Large intestine (tissue), 3 donors: ENCODE measurements at regions not wholly inside any gene's neighbourhood (a gene's known extent, or its start where the extent isn't known, plus 50 kb on each side); places are given as distances from the start of the nearest gene placed in this dataset.

Experiments
- DNase-seq, 2 donors: peaks; one replicate each; pipeline versions ENCODE4 v3.0.0 to v3.0.0-alpha.2; 2013
- H3K27ac ChIP-seq: one replicate; pipeline ENCODE4 v1.5.1; 2013; ENCODE audit warnings: low read length
- H3K27me3 ChIP-seq: 2 replicates; pipeline ENCODE4 v1.6.1; 2013; ENCODE audit warnings: low read length; ENCODE audit not compliant: control insufficient read depth, insufficient read depth
- H3K36me3 ChIP-seq: 2 replicates; pipeline ENCODE4 v1.6.1; 2013; ENCODE audit warnings: low read length; ENCODE audit not compliant: control insufficient read depth, insufficient read depth
- H3K4me1 ChIP-seq: one replicate; pipeline ENCODE4 v1.6.1; 2013; ENCODE audit warnings: low read length; ENCODE audit not compliant: control insufficient read depth, insufficient read depth
- H3K4me3 ChIP-seq: one replicate; pipeline ENCODE4 v1.5.1; 2013; ENCODE audit warnings: low read length
- H3K9me3 ChIP-seq: one replicate; pipeline ENCODE4 v1.6.1; 2013; ENCODE audit warnings: mild to moderate bottlenecking, low read depth, low read length, moderate library complexity; ENCODE audit not compliant: control insufficient read depth
- WGBS: methylation state at CpG from one replicate; pipeline ENCODE4 v1.1.5; 2013; ENCODE audit warnings: low lambda C conversion rate; ENCODE audit not compliant: insufficient coverage; 5-methylcytosine and 5-hydroxymethylcytosine counted together

DNA sequence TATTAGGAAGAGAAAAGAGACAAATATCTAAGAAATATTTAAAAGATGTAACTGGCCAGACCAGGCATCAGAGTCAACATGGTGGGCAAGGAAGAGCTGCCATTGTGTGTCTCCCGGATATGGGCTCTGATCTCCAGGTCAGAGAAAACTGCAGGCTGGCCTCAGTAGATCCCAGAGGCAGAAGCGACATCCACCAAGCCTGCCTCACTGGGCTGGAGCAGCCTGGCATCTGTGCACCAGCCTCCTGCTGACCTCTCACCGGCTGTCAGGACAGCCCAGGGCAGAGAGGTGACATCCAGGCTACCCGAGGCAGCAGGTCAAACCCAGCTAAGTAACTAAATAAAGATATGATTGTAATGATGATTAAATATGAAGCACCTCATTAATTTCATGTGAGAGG is 162.8 kb upstream of the TNRC6C start:
- Histone ChIP-seq H3K27ac (no peak overlapping the region), H3K4me3 (no peak overlapping the region), H3K4me1 (no peaks in the 10 kb centered on the region), H3K36me3 (no peaks in the 10 kb centered on the region), H3K27me3 (peaks cover 42% of the 10 kb centered on the region), H3K9me3 (no peaks in the 10 kb centered on the region)
- no CpG with 5 or more reads among the region's 4 CpGs for WGBS
- no peak for DNase-seq

DNA sequence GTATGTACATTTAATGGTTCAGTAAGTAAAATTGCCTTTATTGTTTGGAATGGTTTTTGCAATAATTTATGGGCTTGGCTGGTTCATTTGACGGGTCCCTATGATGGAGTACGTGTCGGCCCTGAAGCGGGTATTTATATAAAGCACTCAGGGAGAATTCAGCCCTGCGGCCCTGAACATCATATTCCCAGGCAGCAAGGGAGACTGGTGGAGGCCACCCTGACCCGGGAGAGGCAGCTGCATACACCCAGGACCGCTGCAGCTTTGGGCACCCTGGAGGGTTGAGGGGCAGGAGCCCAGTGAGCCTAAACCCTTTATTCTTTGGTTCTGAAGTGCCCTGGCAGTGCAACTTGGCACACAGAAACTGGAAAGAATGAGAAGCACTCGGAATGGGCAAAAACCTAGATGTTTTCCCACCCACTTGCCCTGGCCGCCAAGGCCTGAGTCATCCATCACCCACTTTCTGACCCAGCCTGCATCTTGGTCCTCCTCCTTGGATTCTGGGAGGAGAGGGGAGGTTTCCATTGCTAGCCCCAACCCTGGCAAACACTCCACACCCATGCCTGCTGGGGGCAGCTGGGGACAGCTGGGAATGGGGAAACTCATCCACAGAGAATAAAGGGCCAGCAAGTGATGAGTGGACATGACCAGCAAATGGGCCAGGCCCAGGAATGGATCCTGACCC is 162.2 kb upstream of the TNRC6C start:
- Histone ChIP-seq H3K27ac (no peak overlapping the region), H3K4me1 (no peaks in the 10 kb centered on the region), H3K9me3 (no peaks in the 10 kb centered on the region), H3K27me3 (peaks cover 48% of the 10 kb centered on the region), H3K36me3 (no peaks in the 10 kb centered on the region), H3K4me3 (no peak overlapping the region)
- no CpG with 5 or more reads among the region's 9 CpGs for WGBS
- no peak for DNase-seq

DNA sequence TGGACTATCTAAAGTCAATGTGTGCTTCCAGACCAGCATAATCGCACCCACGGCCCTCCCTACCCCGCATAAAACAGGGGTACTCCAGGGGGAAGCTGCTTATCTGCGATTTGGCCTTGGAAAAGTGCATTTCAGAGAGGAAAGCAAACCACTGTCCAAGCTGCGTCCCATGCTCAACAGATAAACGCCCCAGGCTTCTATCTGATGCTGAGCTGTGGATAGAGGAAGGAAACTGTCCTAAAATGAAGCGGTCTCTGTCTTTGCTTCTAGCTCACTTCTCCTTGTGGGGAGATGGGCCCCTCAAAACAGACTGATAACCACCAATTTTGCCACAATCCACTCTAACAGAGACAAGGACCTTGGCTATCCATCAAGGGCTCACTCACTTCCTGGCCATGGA is 160.5 kb upstream of the TNRC6C start:
- H3K4me3 ChIP-seq: no peak overlapping the region
- no peak overlapping the region for H3K27ac ChIP-seq
- no CpG with 5 or more reads among the region's 7 CpGs for WGBS
- no peaks in the 10 kb centered on the region for H3K9me3 ChIP-seq
- peaks cover 56% of the 10 kb centered on the region for H3K27me3 ChIP-seq
- H3K4me1 ChIP-seq: no peaks in the 10 kb centered on the region
- DNase-seq: no peak
- no peaks in the 10 kb centered on the region for H3K36me3 ChIP-seq

DNA sequence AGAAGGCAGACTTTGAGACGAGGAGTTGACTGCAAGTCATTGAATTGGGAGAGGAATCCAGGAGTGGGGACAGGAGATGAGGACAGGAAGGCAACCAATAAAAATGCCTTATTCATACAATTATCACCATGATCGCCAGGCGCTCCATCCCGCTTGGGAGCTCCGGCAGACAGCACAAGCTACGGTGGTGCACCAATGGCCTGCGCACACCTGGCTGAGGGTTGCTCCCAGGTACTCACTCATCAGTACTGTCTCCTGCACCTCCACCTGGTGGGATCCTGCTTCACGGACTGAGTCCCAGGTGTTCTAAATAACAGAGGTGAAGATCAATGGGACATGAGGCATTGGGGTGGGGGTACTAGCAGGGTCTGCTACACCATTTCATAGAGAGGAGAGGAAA is 160.0 kb upstream of the TNRC6C start:
- no CpG with 5 or more reads among the region's 8 CpGs for WGBS
- no peaks in the 10 kb centered on the region for H3K4me1 ChIP-seq
- H3K4me3 ChIP-seq: no peak overlapping the region
- H3K27me3 ChIP-seq: peaks cover 55% of the 10 kb centered on the region
- H3K9me3 ChIP-seq: no peaks in the 10 kb centered on the region
- H3K27ac ChIP-seq: no peak overlapping the region
- H3K36me3 ChIP-seq: no peaks in the 10 kb centered on the region
- no peak for DNase-seq

DNA sequence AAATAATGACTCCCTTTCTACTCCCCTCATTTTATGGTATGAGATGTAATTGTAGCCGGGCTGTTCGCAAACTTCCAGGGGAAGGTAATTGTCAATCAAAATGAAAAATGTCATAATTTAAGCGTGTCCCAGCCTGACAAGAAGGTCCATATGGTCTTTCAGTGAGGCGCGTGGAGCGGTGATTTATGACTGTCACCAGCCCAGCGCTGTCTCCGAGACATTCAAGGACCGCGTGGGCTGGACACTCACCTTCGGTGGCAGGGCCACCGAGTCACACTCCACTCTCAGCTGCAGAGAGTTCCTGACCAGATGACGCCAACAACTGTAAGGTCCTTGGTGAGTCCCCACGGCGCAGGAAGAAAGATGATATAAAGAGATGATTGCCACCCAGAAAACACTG is 157.7 kb upstream of the TNRC6C start:
- DNase-seq: no peak
- no peaks in the 10 kb centered on the region for H3K4me1 ChIP-seq
- 74% methylated on average over 3 of the region's 15 CpGs for WGBS
- no peaks in the 10 kb centered on the region for H3K9me3 ChIP-seq
- no peak overlapping the region for H3K27ac ChIP-seq
- peaks cover 44% of the 10 kb centered on the region for H3K27me3 ChIP-seq
- no peak overlapping the region for H3K4me3 ChIP-seq
- H3K36me3 ChIP-seq: no peaks in the 10 kb centered on the region

DNA sequence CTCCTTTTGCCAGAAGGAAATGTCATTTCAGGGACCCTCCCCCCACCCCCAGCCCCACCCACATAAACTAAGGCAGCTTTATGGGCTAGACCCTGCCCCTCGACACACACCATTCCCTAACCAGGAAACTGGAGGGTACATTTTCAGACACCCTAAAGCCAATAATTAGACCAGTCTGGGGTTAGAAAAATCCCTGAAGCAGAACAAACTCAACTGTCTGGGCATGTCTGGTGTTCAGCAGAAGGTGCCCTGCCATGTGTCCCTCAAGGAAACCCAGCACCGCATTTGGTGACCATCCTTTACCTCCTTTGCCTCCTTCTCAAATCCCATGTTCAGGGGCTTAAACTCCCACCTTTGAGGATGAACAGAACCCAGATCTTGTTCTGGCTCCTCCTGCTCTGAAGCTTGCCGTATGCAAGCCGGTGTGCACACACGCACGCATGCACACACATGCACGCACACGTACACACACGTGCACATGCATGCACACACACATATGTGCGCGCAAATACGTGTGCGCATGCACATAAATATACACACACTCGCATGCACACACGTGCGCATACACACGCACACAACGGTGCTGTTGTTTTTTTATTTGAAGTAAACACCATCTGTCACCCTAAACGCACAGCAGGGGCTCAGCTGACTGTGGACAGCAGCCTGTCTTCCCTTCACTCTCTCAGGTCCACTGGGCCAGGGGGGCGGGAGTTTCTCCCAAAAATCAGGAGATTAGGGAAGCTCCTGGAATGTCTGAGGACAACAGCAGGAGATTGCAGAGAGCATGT is 156.8 kb upstream of the TNRC6C start:
- no peak overlapping the region for H3K4me3 ChIP-seq
- no peak overlapping the region for H3K27ac ChIP-seq
- H3K4me1 ChIP-seq: no peaks in the 10 kb centered on the region
- no peaks in the 10 kb centered on the region for H3K9me3 ChIP-seq
- no peak for DNase-seq
- H3K27me3 ChIP-seq: peaks cover 44% of the 10 kb centered on the region
- no CpG with 5 or more reads among the region's 20 CpGs for WGBS
- H3K36me3 ChIP-seq: no peaks in the 10 kb centered on the region

DNA sequence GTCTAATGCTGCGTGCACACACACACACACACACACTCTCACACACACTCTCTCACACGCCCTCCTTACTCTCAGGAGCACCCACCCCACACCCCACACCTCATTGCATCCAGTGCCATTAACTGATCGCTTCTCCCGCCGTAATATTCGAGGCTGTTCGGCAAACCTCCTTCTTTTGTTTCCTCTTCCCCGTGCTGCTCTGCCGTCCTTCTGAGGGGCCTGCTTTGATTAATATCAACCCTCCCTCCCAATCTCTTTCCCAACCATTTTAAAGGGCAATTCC is 156.2 kb upstream of the TNRC6C start:
- no peaks in the 10 kb centered on the region for H3K4me1 ChIP-seq
- peaks cover 44% of the 10 kb centered on the region for H3K27me3 ChIP-seq
- 17% methylated on average over 1 of the region's 9 CpGs for WGBS
- no peaks in the 10 kb centered on the region for H3K36me3 ChIP-seq
- no peak overlapping the region for H3K4me3 ChIP-seq
- no peak overlapping the region for H3K27ac ChIP-seq
- H3K9me3 ChIP-seq: no peaks in the 10 kb centered on the region
- no peak for DNase-seq

DNA sequence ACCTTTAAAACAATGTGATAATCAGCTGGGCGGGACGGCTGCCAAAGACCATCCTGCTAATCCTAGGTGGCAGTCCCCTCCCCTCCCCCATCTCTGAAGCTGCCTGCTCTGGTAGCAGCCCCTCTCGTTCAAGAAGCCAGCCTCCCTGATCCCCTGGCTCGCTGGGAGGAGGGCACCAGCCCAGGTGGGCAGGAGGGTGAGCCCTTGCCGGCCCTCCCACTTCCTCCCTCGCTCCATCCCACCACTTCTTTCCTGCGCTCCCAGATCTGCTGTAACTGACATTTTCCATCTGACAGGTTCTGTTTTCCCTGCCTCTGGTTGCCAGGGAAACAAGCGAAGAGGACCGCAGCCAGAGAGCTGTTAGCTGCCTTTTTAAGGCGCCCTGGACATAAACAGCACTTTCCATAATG is 155.7 kb upstream of the TNRC6C start:
- Histone ChIP-seq H3K36me3 (no peaks in the 10 kb centered on the region), H3K4me1 (no peaks in the 10 kb centered on the region), H3K27me3 (peaks cover 44% of the 10 kb centered on the region), H3K4me3 (no peak overlapping the region), H3K9me3 (no peaks in the 10 kb centered on the region), H3K27ac (peak overlapping the region; percentile 4)
- WGBS: no CpG with 5 or more reads among the region's 10 CpGs
- peak; percentile 37 to 55 for DNase-seq

DNA sequence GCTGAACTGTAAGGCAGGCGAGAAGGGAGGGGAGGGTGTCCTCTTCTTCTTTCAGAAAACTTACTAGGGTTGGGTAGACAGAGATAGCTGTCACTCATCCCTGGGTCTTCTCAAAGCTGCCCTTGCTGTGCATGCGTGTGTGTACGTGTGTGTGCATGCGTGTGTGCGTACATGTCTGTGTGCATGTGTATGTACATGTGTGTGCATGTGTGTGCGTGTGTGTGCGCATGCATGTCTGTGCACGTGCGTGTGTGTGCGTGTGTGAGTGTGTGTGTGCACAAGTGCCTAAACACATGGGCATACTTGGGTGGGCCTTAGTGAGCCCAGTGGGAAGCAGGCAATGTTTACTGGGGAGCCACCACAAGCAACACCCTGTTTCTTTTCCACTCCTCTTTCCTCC is 154.8 kb upstream of the TNRC6C start:
- no CpG with 5 or more reads among the region's 10 CpGs for WGBS
- peak overlapping the region; percentile 4 for H3K27ac ChIP-seq

DNA sequence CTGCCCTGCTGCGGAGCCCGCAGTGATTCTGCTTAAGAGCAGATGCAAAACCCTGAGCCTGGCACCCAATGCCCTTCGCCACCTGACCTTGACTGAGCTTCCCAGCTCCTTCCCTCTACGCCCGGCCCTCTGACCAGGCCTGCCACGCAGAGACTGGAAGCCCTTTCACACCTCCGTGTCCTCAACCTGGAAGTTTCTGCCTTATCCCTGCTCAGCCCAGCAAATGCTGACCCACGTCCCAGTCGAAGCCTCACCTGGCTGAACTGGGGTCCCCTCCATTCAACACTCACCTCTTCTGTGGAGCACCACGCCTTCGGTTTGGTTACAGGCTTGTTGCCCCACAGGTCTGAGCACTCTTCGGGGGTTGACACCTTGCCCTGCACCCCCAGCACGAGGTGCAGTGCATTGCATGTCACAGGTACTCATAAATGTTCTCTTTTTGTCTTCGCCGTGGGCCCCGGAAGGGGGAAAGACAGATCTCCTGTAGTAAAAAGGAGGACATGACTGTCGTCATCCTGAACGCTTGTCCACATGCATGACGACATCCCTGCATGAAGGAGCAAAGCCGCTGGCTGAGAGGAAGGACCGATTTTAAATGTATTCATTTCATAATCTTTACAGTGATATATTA is 153.6 kb upstream of the TNRC6C start:
- 87% methylated on average over 3 of the region's 21 CpGs for WGBS
- no peak overlapping the region for H3K27ac ChIP-seq

More for the DNA sequence above, 154.8 kb upstream of the TNRC6C start:
- H3K4me1 ChIP-seq: no peaks in the 10 kb centered on the region
- DNase-seq: no peak
- no peaks in the 10 kb centered on the region for H3K36me3 ChIP-seq
- no peak overlapping the region for H3K4me3 ChIP-seq
- H3K9me3 ChIP-seq: no peaks in the 10 kb centered on the region
- H3K27me3 ChIP-seq: peaks cover 36% of the 10 kb centered on the region

More for the DNA sequence above, 153.6 kb upstream of the TNRC6C start:
- Histone ChIP-seq H3K4me3 (no peak overlapping the region), H3K9me3 (no peaks in the 10 kb centered on the region), H3K4me1 (no peaks in the 10 kb centered on the region), H3K27me3 (peaks cover 33% of the 10 kb centered on the region), H3K36me3 (no peaks in the 10 kb centered on the region)
- no peak for DNase-seq
